Ovary (tissue), 3 donors: ENCODE measurements at regions not wholly inside any gene's neighbourhood (a gene's known extent, or its start where the extent isn't known, plus 50 kb on each side); places are given as distances from the start of the nearest gene placed in this dataset.

Source experiments
- POLR2A ChIP-seq: fragments of 450-650 bp; IDR thresholded peaks from one replicate; pipeline ENCODE4 v1.6.1; 2017; ENCODE audit warnings: antibody characterized with exemption, mild to moderate bottlenecking, moderate library complexity
- TF ChIP-seq, protein P1 (sequence below), 3 donors: fragments of 450-650 bp in 2 of 3; fragments of 200-600 bp in 1 of 3; IDR thresholded peaks; one replicate each; pipeline versions ENCODE4 v1.5.1 to v1.8.0; 2016 to 2022; ENCODE audit warnings: antibody characterized with exemption in 3 of 3, mild to moderate bottlenecking in 1 of 3
- donor health status: DM: no; HTN: no; CAD: no.

DNA sequence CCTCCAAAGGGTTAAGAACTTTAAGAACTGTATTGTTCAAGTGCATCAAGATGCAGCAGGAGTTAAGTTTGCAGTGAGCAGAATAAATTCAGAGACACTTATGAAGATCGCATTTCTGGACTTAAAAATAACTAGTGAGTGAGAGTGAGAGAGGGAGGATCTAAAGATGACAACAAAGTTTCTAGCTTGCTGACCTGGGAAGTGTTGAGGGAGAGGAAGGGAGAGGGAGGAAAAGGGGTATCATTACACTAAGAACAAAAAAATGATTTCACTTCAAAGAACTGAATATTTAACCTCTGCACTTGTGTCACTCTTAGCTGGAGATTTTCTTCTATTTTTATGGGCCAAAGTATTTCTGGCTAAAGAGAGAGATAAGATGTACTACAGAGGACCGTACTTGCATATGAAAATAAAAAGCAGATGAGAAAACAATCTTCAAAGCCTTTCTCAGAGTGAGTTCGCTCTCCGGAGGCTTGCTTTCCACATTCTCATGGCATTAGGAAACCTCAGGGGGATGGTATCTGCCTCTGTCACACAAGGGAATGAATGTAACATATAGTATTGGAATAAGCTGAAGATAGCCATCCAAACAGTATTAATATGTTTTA lies 91.4 kb upstream of the TJP1 start:
- TF ChIP-seq, protein P1, sequence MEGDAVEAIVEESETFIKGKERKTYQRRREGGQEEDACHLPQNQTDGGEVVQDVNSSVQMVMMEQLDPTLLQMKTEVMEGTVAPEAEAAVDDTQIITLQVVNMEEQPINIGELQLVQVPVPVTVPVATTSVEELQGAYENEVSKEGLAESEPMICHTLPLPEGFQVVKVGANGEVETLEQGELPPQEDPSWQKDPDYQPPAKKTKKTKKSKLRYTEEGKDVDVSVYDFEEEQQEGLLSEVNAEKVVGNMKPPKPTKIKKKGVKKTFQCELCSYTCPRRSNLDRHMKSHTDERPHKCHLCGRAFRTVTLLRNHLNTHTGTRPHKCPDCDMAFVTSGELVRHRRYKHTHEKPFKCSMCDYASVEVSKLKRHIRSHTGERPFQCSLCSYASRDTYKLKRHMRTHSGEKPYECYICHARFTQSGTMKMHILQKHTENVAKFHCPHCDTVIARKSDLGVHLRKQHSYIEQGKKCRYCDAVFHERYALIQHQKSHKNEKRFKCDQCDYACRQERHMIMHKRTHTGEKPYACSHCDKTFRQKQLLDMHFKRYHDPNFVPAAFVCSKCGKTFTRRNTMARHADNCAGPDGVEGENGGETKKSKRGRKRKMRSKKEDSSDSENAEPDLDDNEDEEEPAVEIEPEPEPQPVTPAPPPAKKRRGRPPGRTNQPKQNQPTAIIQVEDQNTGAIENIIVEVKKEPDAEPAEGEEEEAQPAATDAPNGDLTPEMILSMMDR (IDR thresholded peaks at IDR 0.05): no peak
- no peak for TF ChIP-seq POLR2A
